Gastroesophageal sphincter (tissue), 4 donors: ENCODE measurements at regions not wholly inside any gene's neighbourhood (a gene's known extent, or its start where the extent isn't known, plus 50 kb on each side); places are given as distances from the start of the nearest gene placed in this dataset.
A peak's percentile ranks its signal among the peaks of the same experiment; 100 is the strongest.

Source experiments
- ATAC-seq: fragments of 150-250 bp; one replicate; pipeline ENCODE4 v1.9.1; 2016; ENCODE audit warnings: mild to moderate bottlenecking, moderate library complexity
- H3K27ac ChIP-seq, 4 donors: fragments of 200-600 bp; sonication (generic) in 3 of 4; 1 replicate in 3 of 4; 2 replicates in 1 of 4; pipeline ENCODE4 v1.5.1; 2016 to 2019
- H3K27me3 ChIP-seq: fragments of 200-600 bp; sonication (generic); one replicate; pipeline ENCODE4 v1.5.1; 2019
- H3K36me3 ChIP-seq, 2 donors: fragments of 200-600 bp; sonication (generic); one replicate each; pipeline ENCODE4 v1.5.1; 2019; ENCODE audit warnings: control low read depth in 1 of 2
- H3K4me1 ChIP-seq, 3 donors: fragments of 200-600 bp; sonication (generic); 1 replicate in 2 of 3; 2 replicates in 1 of 3; pipeline ENCODE4 v1.5.1; 2016 to 2019; ENCODE audit warnings: control low read depth in 2 of 3
- H3K4me3 ChIP-seq, 2 donors: fragments of 200-600 bp; sonication (generic); one replicate each; pipeline ENCODE4 v1.5.1; 2019; ENCODE audit warnings: mild to moderate bottlenecking in 1 of 2, moderate library complexity in 1 of 2
- H3K9me3 ChIP-seq, 3 donors: fragments of 200-600 bp; sonication (generic); one replicate each; pipeline ENCODE4 v1.5.1; 2017 to 2019; ENCODE audit warnings: control low read depth in 2 of 3
- EP300 ChIP-seq: sonication (generic); formaldehyde crosslinking; IDR thresholded peaks from one replicate; pipeline ENCODE4 v1.6.1; 2017; ENCODE audit warnings: antibody characterized with exemption, mild to moderate bottlenecking
- POLR2A ChIP-seq, 2 donors: fragments of 450-650 bp; IDR thresholded peaks; one replicate each; pipeline ENCODE4 v1.6.1; 2017; ENCODE audit warnings: antibody characterized with exemption in 2 of 2, mild to moderate bottlenecking in 2 of 2, moderate library complexity in 1 of 2
- POLR2AphosphoS5 ChIP-seq: sonication (generic); formaldehyde crosslinking; IDR thresholded peaks from one replicate; pipeline ENCODE4 v1.6.1; 2017; ENCODE audit warnings: antibody characterized with exemption
- WGBS, 2 donors: methylation state at CpG; one replicate each; pipeline ENCODE4 v1.1.5; 2018; ENCODE audit warnings: low coverage in 1 of 2; 5-methylcytosine and 5-hydroxymethylcytosine counted together
- TF ChIP-seq, protein P1 (sequence below), 4 experiments: fragments of 200-600 bp in 2 of 4; fragments of 450-650 bp in 2 of 4; sonication (generic) in 1 of 4; IDR thresholded peaks; one replicate each; pipeline ENCODE4 v1.5.1; 2017 to 2019; ENCODE audit warnings: antibody characterized with exemption in 4 of 4, mild to moderate bottlenecking in 2 of 4, moderate library complexity in 2 of 4

DNA sequence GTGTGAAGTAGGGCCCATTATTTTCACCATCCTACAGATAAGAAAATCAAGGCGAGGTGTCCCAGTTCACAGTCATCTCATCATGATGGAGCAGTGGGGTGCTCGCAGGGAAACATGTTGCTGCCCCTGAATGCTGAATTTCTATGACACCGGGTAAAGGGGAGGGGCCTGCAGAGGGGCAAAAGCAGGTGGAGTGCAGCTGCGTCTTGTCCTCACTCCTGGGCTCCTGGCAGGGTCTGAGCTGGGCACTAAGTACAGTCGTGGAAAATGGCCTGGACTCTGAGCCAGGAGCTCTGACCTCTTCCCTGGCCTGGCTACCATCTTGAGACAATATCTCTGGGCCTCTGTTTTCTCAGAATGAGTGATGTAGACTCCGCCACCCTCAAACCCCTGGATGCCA, 253.1 kb upstream of the PITRM1 start:
- WGBS, 2 donors: 70 to 100% methylated on average over 1 to 6 of the region's 6 CpGs
- H3K9me3 ChIP-seq: no peaks in the 10 kb centered on the region
- no peak overlapping the region for H3K4me3 ChIP-seq
- TF ChIP-seq, protein P1, sequence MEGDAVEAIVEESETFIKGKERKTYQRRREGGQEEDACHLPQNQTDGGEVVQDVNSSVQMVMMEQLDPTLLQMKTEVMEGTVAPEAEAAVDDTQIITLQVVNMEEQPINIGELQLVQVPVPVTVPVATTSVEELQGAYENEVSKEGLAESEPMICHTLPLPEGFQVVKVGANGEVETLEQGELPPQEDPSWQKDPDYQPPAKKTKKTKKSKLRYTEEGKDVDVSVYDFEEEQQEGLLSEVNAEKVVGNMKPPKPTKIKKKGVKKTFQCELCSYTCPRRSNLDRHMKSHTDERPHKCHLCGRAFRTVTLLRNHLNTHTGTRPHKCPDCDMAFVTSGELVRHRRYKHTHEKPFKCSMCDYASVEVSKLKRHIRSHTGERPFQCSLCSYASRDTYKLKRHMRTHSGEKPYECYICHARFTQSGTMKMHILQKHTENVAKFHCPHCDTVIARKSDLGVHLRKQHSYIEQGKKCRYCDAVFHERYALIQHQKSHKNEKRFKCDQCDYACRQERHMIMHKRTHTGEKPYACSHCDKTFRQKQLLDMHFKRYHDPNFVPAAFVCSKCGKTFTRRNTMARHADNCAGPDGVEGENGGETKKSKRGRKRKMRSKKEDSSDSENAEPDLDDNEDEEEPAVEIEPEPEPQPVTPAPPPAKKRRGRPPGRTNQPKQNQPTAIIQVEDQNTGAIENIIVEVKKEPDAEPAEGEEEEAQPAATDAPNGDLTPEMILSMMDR (IDR thresholded peaks at IDR 0.05): no peak
- TF ChIP-seq EP300: no peak
- no peak for TF ChIP-seq POLR2AphosphoS5
- no peak for TF ChIP-seq POLR2A (IDR thresholded peaks at IDR 0.05)
- ATAC-seq: no peak
- H3K27me3 ChIP-seq: no peaks in the 10 kb centered on the region
- peak overlapping the region in 3 of 4 donors; percentile 41 to 54 (median 48) for H3K27ac ChIP-seq
- no peaks in the 10 kb centered on the region for H3K36me3 ChIP-seq
- H3K4me1 ChIP-seq: peaks cover 0 to 40% (median 6%) of the 10 kb centered on the region in 3 donors

- no peak for ATAC-seq
- Histone ChIP-seq H3K27ac (peak overlapping the region in 1 of 4 donors; percentile 54), H3K9me3 (no peaks in the 10 kb centered on the region), H3K4me3 (no peak overlapping the region), H3K27me3 (no peaks in the 10 kb centered on the region), H3K4me1 (peaks cover 0 to 39% (median 6%) of the 10 kb centered on the region in 3 donors), H3K36me3 (no peaks in the 10 kb centered on the region)
- WGBS, 2 donors: 82 to 91% methylated on average over 4 to 5 of the region's 5 CpGs
- TF ChIP-seq POLR2A (IDR thresholded peaks at IDR 0.05) (no peak), EP300 (no peak), POLR2AphosphoS5 (no peak)
- TF ChIP-seq, protein P1 (IDR thresholded peaks at IDR 0.05): no peak
Measured at GRCh38 chr10:3425261-3425660, 252.7 kb upstream of the PITRM1 start.

DNA sequence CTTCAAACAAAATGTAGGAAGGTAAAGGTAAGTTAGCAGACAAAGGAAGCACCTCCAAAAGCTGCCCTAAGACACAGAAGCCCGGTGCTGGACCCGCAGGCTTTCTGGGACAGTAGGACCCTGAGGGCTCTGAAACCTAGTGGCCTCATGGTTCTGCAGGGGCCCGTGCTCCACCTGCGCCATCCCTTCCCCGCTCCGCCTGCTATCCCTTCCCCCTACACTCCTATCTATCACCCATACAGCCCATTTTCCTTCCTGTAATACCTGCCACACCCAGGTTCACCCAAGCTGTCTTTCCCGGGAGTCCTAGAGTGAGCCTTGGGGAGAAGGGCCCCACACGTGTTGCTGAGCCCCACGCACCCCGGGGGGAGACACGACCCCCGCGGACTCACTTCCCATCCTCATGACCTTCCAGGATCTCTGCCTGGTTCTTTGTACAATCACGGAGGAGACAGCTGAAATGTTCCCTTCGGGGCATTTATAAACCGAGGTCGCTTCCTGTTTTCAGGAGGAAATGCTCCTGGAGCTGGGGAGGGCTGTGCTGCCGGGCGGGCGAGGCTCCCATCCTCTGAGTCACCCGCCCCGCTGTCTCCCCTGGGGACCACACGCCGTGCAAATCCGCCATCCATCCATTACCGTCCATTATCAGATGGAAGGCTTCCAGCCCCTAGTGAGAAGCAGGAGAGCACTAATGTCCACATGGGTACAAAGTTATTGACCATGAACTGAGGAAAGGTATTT, 251.7 kb upstream of the PITRM1 start:
- ATAC-seq: peak; percentile 51
- Histone ChIP-seq H3K4me3 (no peak overlapping the region), H3K9me3 (no peaks in the 10 kb centered on the region), H3K4me1 (peaks cover 0 to 29% (median 0%) of the 10 kb centered on the region in 3 donors), H3K27me3 (no peaks in the 10 kb centered on the region), H3K36me3 (no peaks in the 10 kb centered on the region), H3K27ac (peak overlapping the region in 3 of 4 donors; percentile 37 to 61 (median 60))
- 40 to 77% methylated on average over 1 to 14 of the region's 26 CpGs for WGBS, 2 donors
- no peak for TF ChIP-seq EP300
- TF ChIP-seq, protein P1 (IDR thresholded peaks at IDR 0.05): no peak
- TF ChIP-seq POLR2A (IDR thresholded peaks at IDR 0.05): no peak
- TF ChIP-seq POLR2AphosphoS5: no peak

DNA sequence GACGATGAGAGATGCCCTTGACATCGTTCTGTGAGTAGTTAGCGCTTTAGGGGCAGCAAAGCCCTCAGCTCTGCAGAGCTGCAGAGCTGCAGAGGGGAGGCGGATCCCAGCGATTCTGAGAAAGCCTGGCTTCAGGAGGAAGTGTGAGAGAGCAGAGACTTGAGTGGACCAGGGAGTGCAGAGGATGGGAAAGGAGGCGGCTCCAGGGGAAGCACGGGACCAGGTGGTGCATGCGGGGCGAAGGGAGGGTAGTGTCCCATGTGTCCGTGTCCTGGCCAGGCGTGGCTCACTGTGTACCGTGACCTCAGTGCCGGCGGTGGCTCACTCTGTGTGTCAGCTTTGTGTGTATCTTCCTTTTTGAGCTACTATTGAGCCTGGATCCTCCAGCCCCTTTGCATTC, 250.8 kb upstream of the PITRM1 start:
- no peak overlapping the region for H3K4me3 ChIP-seq
- 90 to 94% methylated on average over 9 to 11 of the region's 14 CpGs for WGBS, 2 donors
- no peak for TF ChIP-seq POLR2A (IDR thresholded peaks at IDR 0.05)
- TF ChIP-seq EP300: no peak
- TF ChIP-seq POLR2AphosphoS5: no peak
- TF ChIP-seq, protein P1 (IDR thresholded peaks at IDR 0.05): no peak
- no peaks in the 10 kb centered on the region for H3K36me3 ChIP-seq
- peaks cover 0 to 22% (median 0%) of the 10 kb centered on the region in 3 donors for H3K4me1 ChIP-seq
- H3K27me3 ChIP-seq: no peaks in the 10 kb centered on the region
- ATAC-seq: no peak
- no peaks in the 10 kb centered on the region for H3K9me3 ChIP-seq
- peak overlapping the region in 2 of 4 donors; percentile 60 to 61 for H3K27ac ChIP-seq

DNA sequence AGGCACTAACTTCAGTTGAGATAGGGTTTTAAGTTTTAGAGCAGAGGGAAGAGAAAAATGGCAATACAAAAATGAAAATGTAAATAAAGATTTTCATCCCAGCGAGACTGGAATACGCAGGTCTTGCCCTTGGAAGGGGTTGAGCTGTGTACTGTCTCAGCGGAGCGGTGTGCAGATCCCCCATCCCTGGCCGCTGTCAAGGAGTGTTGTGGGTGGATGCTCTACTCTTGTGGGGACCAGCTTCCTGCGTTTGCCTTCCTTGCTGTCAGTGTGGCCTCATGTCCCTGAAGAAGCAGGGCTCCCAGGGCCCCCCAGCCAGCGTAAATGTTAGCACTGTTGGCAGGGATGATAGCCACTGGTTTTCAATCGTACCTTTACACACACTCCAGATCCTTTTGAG, 249.7 kb upstream of the PITRM1 start:
- Histone ChIP-seq H3K36me3 (no peaks in the 10 kb centered on the region), H3K9me3 (no peaks in the 10 kb centered on the region), H3K27ac (no peak overlapping the region), H3K27me3 (no peaks in the 10 kb centered on the region), H3K4me1 (peaks cover 0 to 13% (median 0%) of the 10 kb centered on the region in 3 donors), H3K4me3 (no peak overlapping the region)
- TF ChIP-seq EP300 (no peak), POLR2A (IDR thresholded peaks at IDR 0.05) (no peak), POLR2AphosphoS5 (no peak)
- TF ChIP-seq, protein P1 (IDR thresholded peaks at IDR 0.05): no peak
- no peak for ATAC-seq
- WGBS, 2 donors: 38 to 80% methylated on average over 2 to 4 of the region's 8 CpGs
